Neural cell (in vitro differentiated cells): ENCODE measurements at regions not wholly inside any gene's neighbourhood (a gene's known extent, or its start where the extent isn't known, plus 50 kb on each side); places are given as distances from the start of the nearest gene placed in this dataset.

Experiments used
- CTCF ChIP-seq: fragments of 450-650 bp; IDR thresholded peaks from 2 replicates; pipeline ENCODE4 v1.5.1; 2014; ENCODE audit warnings: antibody characterized with exemption, mild to moderate bottlenecking, moderate library complexity; ENCODE audit not compliant: poor library complexity, severe bottlenecking
- SMC3 ChIP-seq: fragments of 450-650 bp; conservative IDR thresholded peaks from 2 replicates; pipeline ENCODE4 v1.6.1; 2014; ENCODE audit warnings: antibody characterized with exemption, mild to moderate bottlenecking, moderate library complexity; ENCODE audit not compliant: poor library complexity

GRCh38 chrX:131613260-131613659 lies 69.4 kb downstream of the OR13H1 start:
- TF ChIP-seq SMC3: no peak
- no peak for TF ChIP-seq CTCF
